ENCODE measurements at regions not wholly inside any gene's neighbourhood (a gene's known extent, or its start where the extent isn't known, plus 50 kb on each side); places are given as distances from the start of the nearest gene placed in this dataset.

DNA sequence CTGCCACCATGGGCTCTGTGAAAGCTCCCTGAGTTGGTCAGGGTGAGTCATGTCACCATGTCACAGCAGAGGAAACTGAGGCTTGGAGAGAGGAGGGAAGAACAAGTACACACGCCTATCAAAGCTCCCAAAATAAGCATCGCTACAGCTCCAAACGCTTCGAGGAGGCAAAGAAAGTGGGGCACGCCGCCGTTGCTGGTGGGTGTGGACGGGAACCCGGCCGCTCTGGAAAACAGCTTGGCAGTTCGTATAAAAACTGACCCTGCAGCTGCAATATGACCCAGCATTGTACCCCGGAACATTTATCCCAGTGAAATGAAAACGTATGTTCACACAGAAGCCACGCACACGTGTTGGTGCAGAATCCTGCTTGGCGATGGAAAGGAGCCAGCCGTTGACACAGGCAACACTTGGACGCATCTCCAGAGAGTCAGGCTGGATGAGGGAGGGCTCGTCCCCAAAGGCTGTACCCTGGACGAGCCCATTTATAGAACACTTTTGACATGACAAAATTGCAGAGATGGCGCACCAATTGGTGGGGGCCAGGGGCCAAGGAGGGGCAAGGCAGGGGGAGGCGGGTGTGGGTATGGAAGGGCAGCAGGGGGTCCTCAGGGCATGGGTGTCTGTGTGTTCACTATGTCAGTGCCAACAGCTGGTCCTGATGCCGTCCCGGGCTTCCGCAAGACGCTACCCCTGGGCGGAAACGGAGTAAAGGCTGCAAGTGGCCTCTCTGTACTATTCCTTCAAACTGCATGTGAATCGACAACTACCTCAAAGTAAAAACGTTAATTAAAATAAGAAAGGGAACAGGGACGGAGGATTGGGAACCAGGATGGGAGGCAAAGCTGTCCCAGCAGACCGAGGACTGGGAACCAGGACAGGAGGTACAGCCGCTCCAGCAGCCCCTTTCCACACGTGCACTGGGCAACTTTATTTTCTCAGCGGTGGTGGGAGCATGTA, 173.0 kb downstream of the OLFM1 start:
- WGBS = 74% methylated on average over 35 of the region's 35 CpGs
- Histone ChIP-seq H3K9me3 (ENCODE audit: control insufficient read depth in 2 of 2, insufficient read depth in 1 of 2, low read length in 1 of 2) (no peaks in the 10 kb centered on the region), H3K4me3 (ENCODE audit: low read length in 2 of 2) (no peak overlapping the region), H3K4me1 (ENCODE audit: control insufficient read depth in 2 of 2, insufficient read depth in 2 of 2, low read length in 2 of 2) (peaks cover 0 to under 1% of the 10 kb centered on the region in 2 donors), H3K27ac (ENCODE audit: low read depth in 1 of 2, low read length in 1 of 2) (no peak overlapping the region), H3K27me3 (ENCODE audit: control insufficient read depth in 2 of 2, insufficient read depth in 1 of 2, low read length in 1 of 2) (no peaks in the 10 kb centered on the region), H3K36me3 (ENCODE audit: control insufficient read depth in 2 of 2, insufficient read depth in 2 of 2, low read length in 1 of 2) (no peaks in the 10 kb centered on the region)
- DNase-seq (ENCODE audit: low read depth in 6 of 9, low spot score in 9 of 9) = no peak

DNA sequence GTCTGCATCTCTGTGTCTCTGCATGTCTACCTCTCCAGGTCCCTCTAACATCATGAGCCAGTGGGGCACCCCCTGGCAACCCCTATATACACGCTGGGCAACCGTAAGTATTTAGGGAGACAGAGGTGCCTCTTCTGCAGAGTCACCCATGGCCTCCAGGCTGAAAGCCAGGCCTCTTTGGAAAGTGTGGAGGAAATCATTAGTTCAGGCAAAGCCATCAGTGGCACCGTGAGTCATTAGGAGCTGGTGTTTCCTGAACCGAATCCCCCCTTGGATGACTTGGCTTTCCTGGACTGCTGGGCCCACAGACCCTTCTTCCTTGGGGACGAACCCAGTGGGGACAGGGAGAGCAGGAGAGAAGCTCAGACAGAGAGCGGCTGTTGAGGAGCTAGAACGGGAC, 174.8 kb downstream of the OLFM1 start:
- Histone ChIP-seq H3K27me3 (ENCODE audit: control insufficient read depth in 2 of 2, insufficient read depth in 1 of 2, low read length in 1 of 2) (no peaks in the 10 kb centered on the region), H3K4me3 (ENCODE audit: low read length in 2 of 2) (no peak overlapping the region), H3K36me3 (ENCODE audit: control insufficient read depth in 2 of 2, insufficient read depth in 2 of 2, low read length in 1 of 2) (no peaks in the 10 kb centered on the region), H3K27ac (ENCODE audit: low read depth in 1 of 2, low read length in 1 of 2) (no peak overlapping the region), H3K4me1 (ENCODE audit: control insufficient read depth in 2 of 2, insufficient read depth in 2 of 2, low read length in 2 of 2) (no peaks in the 10 kb centered on the region), H3K9me3 (ENCODE audit: control insufficient read depth in 2 of 2, insufficient read depth in 1 of 2, low read length in 1 of 2) (no peaks in the 10 kb centered on the region)
- whole genome bisulfite sequencing = 77% methylated on average over 7 of the region's 7 CpGs
- DNase-seq (ENCODE audit: low read depth in 6 of 9, low spot score in 9 of 9) = no peak

DNA sequence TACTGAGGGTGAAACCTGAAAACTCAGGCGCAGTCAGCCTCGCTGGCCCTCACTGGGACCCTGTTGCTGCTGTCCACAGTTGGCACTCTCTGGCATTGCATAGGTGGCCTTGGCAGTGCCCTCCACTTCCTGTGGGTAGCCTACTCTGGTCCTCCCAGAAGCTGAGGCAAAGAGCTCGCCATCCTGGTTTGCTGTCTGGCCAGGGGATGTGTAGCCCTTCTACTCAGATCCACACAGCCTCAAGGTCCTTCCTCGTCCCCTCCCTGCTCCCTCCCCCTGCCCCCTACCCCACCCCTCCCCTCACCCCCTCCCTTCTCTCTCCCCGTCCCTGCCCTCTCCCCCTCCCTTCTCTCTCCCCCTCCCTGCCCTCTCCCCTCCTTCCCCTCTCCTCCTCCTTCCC, 176.0 kb downstream of the OLFM1 start:
- Histone ChIP-seq H3K36me3 (ENCODE audit: control insufficient read depth in 2 of 2, insufficient read depth in 2 of 2, low read length in 1 of 2) (no peaks in the 10 kb centered on the region), H3K9me3 (ENCODE audit: control insufficient read depth in 2 of 2, insufficient read depth in 1 of 2, low read length in 1 of 2) (no peaks in the 10 kb centered on the region), H3K4me1 (ENCODE audit: control insufficient read depth in 2 of 2, insufficient read depth in 2 of 2, low read length in 2 of 2) (no peaks in the 10 kb centered on the region), H3K27ac (ENCODE audit: low read depth in 1 of 2, low read length in 1 of 2) (no peak overlapping the region), H3K4me3 (ENCODE audit: low read length in 2 of 2) (no peak overlapping the region), H3K27me3 (ENCODE audit: control insufficient read depth in 2 of 2, insufficient read depth in 1 of 2, low read length in 1 of 2) (no peaks in the 10 kb centered on the region)
- WGBS = 64% methylated on average over 5 of the region's 5 CpGs
- no peak for DNase-seq (ENCODE audit: low read depth in 6 of 9, low spot score in 9 of 9)

DNA sequence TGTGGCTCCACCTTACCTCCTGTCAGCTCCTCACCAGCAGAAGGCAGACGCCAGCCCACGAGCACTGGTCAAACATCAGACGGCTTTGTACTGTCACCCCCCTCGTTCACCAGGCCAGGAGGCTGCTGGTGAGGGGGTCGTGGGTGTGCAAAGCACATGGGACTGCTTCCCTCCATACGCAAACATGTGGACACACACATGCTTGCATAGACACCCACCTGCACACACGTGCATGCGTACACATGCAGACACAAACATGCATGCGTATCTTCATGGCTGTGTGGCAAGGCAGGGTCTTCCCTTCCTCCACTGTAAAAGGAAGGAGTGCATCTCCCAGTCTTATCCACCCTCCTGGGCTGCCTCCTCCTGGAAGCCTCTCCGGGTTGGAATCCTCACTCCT, 178.5 kb downstream of the OLFM1 start:
- H3K36me3 ChIP-seq (ENCODE audit: control insufficient read depth in 2 of 2, insufficient read depth in 2 of 2, low read length in 1 of 2) = no peaks in the 10 kb centered on the region
- H3K27me3 ChIP-seq (ENCODE audit: control insufficient read depth in 2 of 2, insufficient read depth in 1 of 2, low read length in 1 of 2) = no peaks in the 10 kb centered on the region
- WGBS = 83% methylated on average over 10 of the region's 10 CpGs
- H3K4me3 ChIP-seq (ENCODE audit: low read length in 2 of 2) = no peak overlapping the region
- no peaks in the 10 kb centered on the region for H3K4me1 ChIP-seq (ENCODE audit: control insufficient read depth in 2 of 2, insufficient read depth in 2 of 2, low read length in 2 of 2)
- no peak for DNase-seq (ENCODE audit: low read depth in 6 of 9, low spot score in 9 of 9)
- H3K9me3 ChIP-seq (ENCODE audit: control insufficient read depth in 2 of 2, insufficient read depth in 1 of 2, low read length in 1 of 2) = no peaks in the 10 kb centered on the region
- no peak overlapping the region for H3K27ac ChIP-seq (ENCODE audit: low read depth in 1 of 2, low read length in 1 of 2)

DNA sequence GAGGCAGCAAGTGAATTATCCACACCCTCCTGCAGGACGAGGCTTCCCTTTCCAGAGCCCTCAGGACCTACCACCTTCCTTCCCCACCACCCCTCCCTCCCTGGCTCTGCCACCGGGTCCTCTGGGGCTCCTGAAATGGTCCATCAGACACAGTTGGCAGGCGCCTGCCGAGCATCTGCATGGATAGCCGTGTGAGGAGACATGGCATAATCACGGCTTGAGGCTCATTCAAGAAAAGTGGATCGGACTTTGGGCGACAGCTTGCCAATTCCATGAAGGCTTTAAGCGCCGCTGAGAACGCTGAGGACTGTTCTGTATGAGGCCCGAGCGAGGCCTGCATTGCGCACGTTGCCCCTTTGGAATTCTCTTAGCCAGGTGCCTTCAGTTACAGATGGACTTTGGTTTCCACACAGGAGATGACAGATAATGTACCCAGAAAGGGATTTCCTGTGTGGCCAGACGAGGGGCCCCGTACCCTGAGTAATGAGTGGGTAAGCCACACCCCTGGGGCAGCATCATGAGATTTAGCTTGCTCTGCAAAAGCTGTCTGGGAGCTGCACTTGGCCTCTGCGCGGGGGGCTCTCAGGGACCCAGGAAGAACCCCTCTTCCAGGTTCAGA, 179.8 kb downstream of the OLFM1 start:
- Histone ChIP-seq H3K27me3 (ENCODE audit: control insufficient read depth in 2 of 2, insufficient read depth in 1 of 2, low read length in 1 of 2) (no peaks in the 10 kb centered on the region), H3K36me3 (ENCODE audit: control insufficient read depth in 2 of 2, insufficient read depth in 2 of 2, low read length in 1 of 2) (no peaks in the 10 kb centered on the region), H3K9me3 (ENCODE audit: control insufficient read depth in 2 of 2, insufficient read depth in 1 of 2, low read length in 1 of 2) (no peaks in the 10 kb centered on the region), H3K27ac (ENCODE audit: low read depth in 1 of 2, low read length in 1 of 2) (no peak overlapping the region), H3K4me1 (ENCODE audit: control insufficient read depth in 2 of 2, insufficient read depth in 2 of 2, low read length in 2 of 2) (no peaks in the 10 kb centered on the region), H3K4me3 (ENCODE audit: low read length in 2 of 2) (no peak overlapping the region)
- 79% methylated on average over 19 of the region's 19 CpGs for WGBS
- no peak for DNase-seq (ENCODE audit: low read depth in 6 of 9, low spot score in 9 of 9)

DNA sequence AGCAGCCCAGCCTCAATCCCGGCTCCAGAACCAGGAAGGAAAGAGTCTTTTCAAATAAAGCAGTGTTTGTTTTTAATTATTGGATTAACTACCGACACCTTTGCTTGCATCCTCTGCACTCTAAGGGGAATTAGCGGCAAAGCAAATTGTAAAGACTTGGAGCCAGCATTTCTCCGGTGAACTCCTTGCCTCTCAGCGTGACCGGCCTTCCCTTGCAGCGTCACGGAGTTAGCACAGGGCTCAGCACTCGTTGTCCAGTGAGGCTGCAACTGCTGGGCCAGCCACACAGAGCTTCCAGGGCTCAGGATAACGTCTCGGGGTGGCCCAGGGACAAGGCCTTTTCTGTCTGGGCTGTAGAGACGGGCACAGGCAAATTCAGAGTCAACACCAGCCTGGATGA, 180.6 kb downstream of the OLFM1 start:
- Histone ChIP-seq H3K27ac (ENCODE audit: low read depth in 1 of 2, low read length in 1 of 2) (no peak overlapping the region), H3K36me3 (ENCODE audit: control insufficient read depth in 2 of 2, insufficient read depth in 2 of 2, low read length in 1 of 2) (no peaks in the 10 kb centered on the region), H3K27me3 (ENCODE audit: control insufficient read depth in 2 of 2, insufficient read depth in 1 of 2, low read length in 1 of 2) (no peaks in the 10 kb centered on the region), H3K9me3 (ENCODE audit: control insufficient read depth in 2 of 2, insufficient read depth in 1 of 2, low read length in 1 of 2) (no peaks in the 10 kb centered on the region), H3K4me3 (ENCODE audit: low read length in 2 of 2) (no peak overlapping the region), H3K4me1 (ENCODE audit: control insufficient read depth in 2 of 2, insufficient read depth in 2 of 2, low read length in 2 of 2) (no peaks in the 10 kb centered on the region)
- no peak for DNase-seq (ENCODE audit: low read depth in 6 of 9, low spot score in 9 of 9)
- 89% methylated on average over 12 of the region's 12 CpGs for WGBS

DNA sequence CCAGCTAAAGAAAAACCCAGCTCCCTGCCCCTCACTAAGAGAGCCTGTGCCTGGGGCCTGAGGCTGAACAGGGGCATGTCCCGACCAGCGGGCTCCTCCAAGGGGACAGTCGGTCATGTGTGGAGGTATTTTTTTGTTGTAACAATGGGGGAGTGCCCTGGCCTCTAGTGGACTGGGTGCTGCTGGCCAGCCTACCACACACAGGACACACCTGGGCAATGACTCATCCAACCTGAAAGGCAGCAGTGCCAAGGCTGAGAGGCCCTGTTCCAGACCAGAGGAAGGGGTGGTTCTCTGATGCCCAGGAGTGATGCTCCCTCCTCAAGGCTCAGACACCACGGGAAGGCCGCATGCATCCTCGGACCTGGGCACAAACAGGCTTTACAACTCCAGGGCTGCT, 181.5 kb downstream of the OLFM1 start:
- Histone ChIP-seq H3K27me3 (ENCODE audit: control insufficient read depth in 2 of 2, insufficient read depth in 1 of 2, low read length in 1 of 2) (no peaks in the 10 kb centered on the region), H3K4me1 (ENCODE audit: control insufficient read depth in 2 of 2, insufficient read depth in 2 of 2, low read length in 2 of 2) (no peaks in the 10 kb centered on the region), H3K4me3 (ENCODE audit: low read length in 2 of 2) (no peak overlapping the region), H3K36me3 (ENCODE audit: control insufficient read depth in 2 of 2, insufficient read depth in 2 of 2, low read length in 1 of 2) (no peaks in the 10 kb centered on the region), H3K27ac (ENCODE audit: low read depth in 1 of 2, low read length in 1 of 2) (no peak overlapping the region), H3K9me3 (ENCODE audit: control insufficient read depth in 2 of 2, insufficient read depth in 1 of 2, low read length in 1 of 2) (no peaks in the 10 kb centered on the region)
- DNase-seq (ENCODE audit: low read depth in 6 of 9, low spot score in 9 of 9) = no peak
- WGBS = 91% methylated on average over 6 of the region's 6 CpGs

DNA sequence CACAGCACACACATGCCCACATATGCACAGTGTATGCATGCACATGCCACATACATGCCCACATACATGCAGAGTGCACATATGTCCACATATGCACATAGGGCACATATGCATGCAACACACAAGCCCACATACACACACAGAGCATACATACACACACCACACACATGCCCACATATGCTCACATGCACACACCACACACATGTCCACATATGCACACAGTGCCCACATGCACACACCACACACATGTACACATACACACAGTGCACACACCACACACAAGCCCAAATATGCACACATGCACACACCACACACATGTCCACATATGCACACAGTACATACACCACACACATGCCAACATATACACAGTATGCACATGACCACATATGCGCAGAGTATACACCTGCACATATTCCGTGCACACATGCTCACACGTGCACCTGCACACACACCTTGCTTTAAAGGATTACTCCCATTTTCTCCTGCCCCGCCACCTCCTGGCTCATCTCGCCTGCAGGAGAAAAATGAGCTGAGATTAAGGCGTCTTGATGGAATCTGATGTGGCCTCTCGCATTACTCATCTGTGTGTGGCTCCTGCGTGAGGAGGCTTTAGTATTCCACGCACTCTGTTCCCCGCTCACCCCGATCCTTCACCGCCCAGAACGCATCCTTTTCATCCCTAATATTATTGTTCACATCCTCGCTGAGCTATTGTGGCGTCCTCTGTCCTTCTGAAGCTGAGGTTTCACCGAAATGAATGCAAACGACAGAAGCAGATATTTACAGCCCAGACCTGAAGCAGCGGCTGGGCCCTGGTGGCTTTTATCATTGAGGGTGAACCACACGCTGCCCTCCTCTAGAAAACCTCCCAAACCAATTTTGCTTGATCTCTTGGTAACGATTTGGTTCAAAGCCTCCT, 182.7 kb downstream of the OLFM1 start:
- no peak for DNase-seq (ENCODE audit: low read depth in 6 of 9, low spot score in 9 of 9)
- Histone ChIP-seq H3K27ac (ENCODE audit: low read depth in 1 of 2, low read length in 1 of 2) (no peak overlapping the region), H3K4me3 (ENCODE audit: low read length in 2 of 2) (no peak overlapping the region), H3K36me3 (ENCODE audit: control insufficient read depth in 2 of 2, insufficient read depth in 2 of 2, low read length in 1 of 2) (no peaks in the 10 kb centered on the region), H3K27me3 (ENCODE audit: control insufficient read depth in 2 of 2, insufficient read depth in 1 of 2, low read length in 1 of 2) (no peaks in the 10 kb centered on the region), H3K4me1 (ENCODE audit: control insufficient read depth in 2 of 2, insufficient read depth in 2 of 2, low read length in 2 of 2) (no peaks in the 10 kb centered on the region), H3K9me3 (ENCODE audit: control insufficient read depth in 2 of 2, insufficient read depth in 1 of 2, low read length in 1 of 2) (no peaks in the 10 kb centered on the region)
- 90% methylated on average over 20 of the region's 20 CpGs for WGBS

DNA sequence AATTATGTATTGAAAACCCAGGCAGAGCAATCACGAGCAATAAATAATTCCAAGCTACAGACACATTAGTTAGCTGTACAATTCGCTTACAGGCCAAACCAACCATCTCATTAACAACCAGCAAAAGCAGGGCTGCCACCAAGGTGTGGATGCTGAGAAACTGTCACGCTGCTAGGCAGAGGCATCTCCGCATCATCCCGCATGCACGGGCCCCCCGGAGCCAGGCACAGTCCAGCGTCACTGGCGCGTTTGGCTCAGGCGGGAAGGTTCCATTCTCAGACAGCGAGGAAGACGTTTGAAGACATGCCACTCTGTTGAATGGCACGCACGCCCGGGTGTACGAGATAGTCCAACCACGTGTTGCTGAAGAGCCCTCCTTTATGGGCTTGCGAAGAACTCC, 184.0 kb downstream of the OLFM1 start:
- 91% methylated on average over 19 of the region's 19 CpGs for WGBS
- H3K36me3 ChIP-seq (ENCODE audit: control insufficient read depth in 2 of 2, insufficient read depth in 2 of 2, low read length in 1 of 2) = no peaks in the 10 kb centered on the region
- no peaks in the 10 kb centered on the region for H3K27me3 ChIP-seq (ENCODE audit: control insufficient read depth in 2 of 2, insufficient read depth in 1 of 2, low read length in 1 of 2)

More for the DNA sequence above, 184.0 kb downstream of the OLFM1 start:
- no peak for DNase-seq (ENCODE audit: low read depth in 6 of 9, low spot score in 9 of 9)
- H3K4me3 ChIP-seq (ENCODE audit: low read length in 2 of 2) = no peak overlapping the region
- no peaks in the 10 kb centered on the region for H3K4me1 ChIP-seq (ENCODE audit: control insufficient read depth in 2 of 2, insufficient read depth in 2 of 2, low read length in 2 of 2)
- H3K9me3 ChIP-seq (ENCODE audit: control insufficient read depth in 2 of 2, insufficient read depth in 1 of 2, low read length in 1 of 2) = no peaks in the 10 kb centered on the region
- no peak overlapping the region for H3K27ac ChIP-seq (ENCODE audit: low read depth in 1 of 2, low read length in 1 of 2)

Measured in thymus (tissue), 11 donors.